ENCODE measurements at regions not wholly inside any gene's neighbourhood (a gene's known extent, or its start where the extent isn't known, plus 50 kb on each side); places are given as distances from the start of the nearest gene placed in this dataset.

- Histone ChIP-seq H3K27me3 (ENCODE audit: control insufficient read depth, insufficient read depth, low read length) (no peaks in the 10 kb centered on the region), H3K4me1 (ENCODE audit: control insufficient read depth in 2 of 3, insufficient read depth in 2 of 3, low read depth in 1 of 3, low read length in 3 of 3) (peaks cover 0 to 2% (median 0%) of the 10 kb centered on the region in 3 donors), H3K27ac (ENCODE audit: low read depth in 2 of 2, low read length in 2 of 2) (no peak overlapping the region), H3K9ac (ENCODE audit: low read length in 3 of 3) (no peak overlapping the region), H3K36me3 (ENCODE audit: control insufficient read depth in 2 of 3, insufficient read depth in 3 of 3, low read length in 3 of 3) (no peaks in the 10 kb centered on the region), H3K4me3 (ENCODE audit: low read length in 3 of 3) (no peak overlapping the region), H3K9me3 (ENCODE audit: control insufficient read depth in 2 of 3, insufficient read depth in 1 of 3, low read length in 3 of 3) (no peaks in the 10 kb centered on the region)
- FAIRE-seq, result no peak
- intact Hi-C loops (cut with DNase I), result no loop called here
- DNase-seq, result peak in 3 of 5 donors; percentile 27 to 43 (median 36)
- TF ChIP-seq CTCF (IDR thresholded peaks at IDR 0.05; ENCODE audit: borderline replicate concordance, extremely low read depth, insufficient read depth), result no peak
Measured at GRCh38 chr7:73971704-73972341, 56.1 kb upstream of the ELN start.

DNA sequence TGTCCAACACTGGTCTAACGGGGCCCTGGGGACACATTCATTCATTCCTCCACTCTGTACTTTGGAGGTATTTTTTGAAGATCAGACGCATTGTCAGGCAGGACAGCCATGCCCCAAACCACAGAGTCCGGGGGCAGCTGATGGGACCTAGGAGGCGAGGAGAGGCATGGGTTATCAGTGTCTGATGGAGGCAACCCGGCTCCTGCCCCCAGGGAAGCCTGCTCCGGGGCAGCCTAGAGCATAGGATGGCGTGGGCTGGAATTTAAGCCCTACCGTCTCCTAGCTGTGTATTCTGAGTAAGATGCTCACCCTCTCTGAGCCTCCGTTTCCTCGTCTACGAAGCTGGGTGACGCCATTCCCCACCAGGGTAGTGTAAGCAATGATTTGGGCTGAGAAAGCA is 55.4 kb upstream of the ELN start:
- Histone ChIP-seq H3K4me1 (ENCODE audit: control insufficient read depth in 2 of 3, insufficient read depth in 2 of 3, low read depth in 1 of 3, low read length in 3 of 3) (peaks cover 0 to 2% (median 0%) of the 10 kb centered on the region in 3 donors), H3K36me3 (ENCODE audit: control insufficient read depth in 2 of 3, insufficient read depth in 3 of 3, low read length in 3 of 3) (no peaks in the 10 kb centered on the region), H3K9me3 (ENCODE audit: control insufficient read depth in 2 of 3, insufficient read depth in 1 of 3, low read length in 3 of 3) (no peaks in the 10 kb centered on the region), H3K27me3 (ENCODE audit: control insufficient read depth, insufficient read depth, low read length) (no peaks in the 10 kb centered on the region), H3K4me3 (ENCODE audit: low read length in 3 of 3) (no peak overlapping the region), H3K9ac (ENCODE audit: low read length in 3 of 3) (no peak overlapping the region), H3K27ac (ENCODE audit: low read depth in 2 of 2, low read length in 2 of 2) (no peak overlapping the region)
- intact Hi-C loops (cut with DNase I), result no loop called here
- DNase-seq, result peak in 1 of 5 donors; percentile 17
- TF ChIP-seq CTCF (IDR thresholded peaks at IDR 0.05; ENCODE audit: borderline replicate concordance, extremely low read depth, insufficient read depth), result no peak
- FAIRE-seq, result no peak

DNA sequence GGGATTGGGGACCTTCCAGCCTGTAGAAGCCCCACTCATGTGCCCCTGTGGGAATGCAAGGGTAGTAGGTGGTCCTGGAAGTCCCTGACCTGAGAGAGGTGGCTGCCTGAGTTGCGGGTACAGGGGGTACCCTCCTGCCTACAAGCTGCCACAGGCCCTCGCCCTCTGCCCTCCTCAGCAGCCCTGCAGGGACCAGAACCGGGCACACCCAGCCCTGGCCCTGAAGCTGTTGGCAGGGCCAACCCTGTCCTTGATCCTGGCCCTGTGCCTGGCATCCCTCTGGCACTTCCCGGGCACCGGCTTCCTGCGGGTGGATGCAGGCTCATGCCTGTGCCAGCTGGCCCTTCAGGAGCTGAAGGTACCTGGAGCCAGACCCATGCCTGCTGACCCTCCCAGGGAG is 54.9 kb upstream of the ELN start:
- H3K9ac ChIP-seq (ENCODE audit: low read length in 3 of 3), result no peak overlapping the region
- H3K4me1 ChIP-seq (ENCODE audit: control insufficient read depth in 2 of 3, insufficient read depth in 2 of 3, low read depth in 1 of 3, low read length in 3 of 3), result peaks cover 0 to 5% (median 4%) of the 10 kb centered on the region in 3 donors
- no peaks in the 10 kb centered on the region for H3K9me3 ChIP-seq (ENCODE audit: control insufficient read depth in 2 of 3, insufficient read depth in 1 of 3, low read length in 3 of 3)
- DNase-seq (peak in 1 of 5 donors; percentile 67), FAIRE-seq (no peak)
- intact Hi-C loops (cut with DNase I), result no loop called here
- TF ChIP-seq CTCF (IDR thresholded peaks at IDR 0.05; ENCODE audit: borderline replicate concordance, extremely low read depth, insufficient read depth), result no peak
- no peaks in the 10 kb centered on the region for H3K36me3 ChIP-seq (ENCODE audit: control insufficient read depth in 2 of 3, insufficient read depth in 3 of 3, low read length in 3 of 3)
- no peaks in the 10 kb centered on the region for H3K27me3 ChIP-seq (ENCODE audit: control insufficient read depth, insufficient read depth, low read length)
- no peak overlapping the region for H3K4me3 ChIP-seq (ENCODE audit: low read length in 3 of 3)
- H3K27ac ChIP-seq (ENCODE audit: low read depth in 2 of 2, low read length in 2 of 2), result no peak overlapping the region

Data from kidney (tissue), 13 donors.